Colonic mucosa (tissue), 4 donors: ENCODE measurements at regions not wholly inside any gene's neighbourhood (a gene's known extent, or its start where the extent isn't known, plus 50 kb on each side); places are given as distances from the start of the nearest gene placed in this dataset.

Source experiments
- DNase-seq: peaks from one replicate; pipeline ENCODE4 v3.0.0-alpha.2; 2020
- H3K27ac ChIP-seq: fragments of 200-600 bp; one replicate; pipeline ENCODE4 v1.8.0; 2021
- H3K27me3 ChIP-seq: fragments of 200-600 bp; one replicate; pipeline ENCODE4 v1.8.0; 2021
- H3K36me3 ChIP-seq: fragments of 200-600 bp; one replicate; pipeline ENCODE4 v1.8.0; 2021
- H3K4me1 ChIP-seq: fragments of 200-600 bp; one replicate; pipeline ENCODE4 v1.8.0; 2021; ENCODE audit warnings: mild to moderate bottlenecking
- H3K4me3 ChIP-seq: fragments of 200-600 bp; one replicate; pipeline ENCODE4 v1.8.0; 2021
- H3K9ac ChIP-seq, 2 donors: one replicate each; pipeline ENCODE4 v1.7.0; 2013; ENCODE audit warnings: control low read depth in 2 of 2, low read depth in 2 of 2, low read length in 2 of 2
- H3K9me3 ChIP-seq: fragments of 200-600 bp; one replicate; pipeline ENCODE4 v1.8.0; 2021
- CTCF ChIP-seq: fragments of 200-600 bp; IDR thresholded peaks from one replicate; pipeline ENCODE4 v1.8.0; 2022; ENCODE audit warnings: antibody characterized with exemption, mild to moderate bottlenecking
- intact Hi-C: fragments of 100-400 bp; cut with DNase I; formaldehyde crosslinking; loops from one replicate; pipeline ENCODE4 v1.14.1; 2022
- donor health status: healthy.
- donor health status: DM: no; HTN: no; CAD: no.
- donor health status: DM: no; HTN: no; CAD: no.

GRCh38 chr3:20404741-20405100 lies 218.7 kb upstream of the SGO1 start:
- Histone ChIP-seq H3K36me3 (no peaks in the 10 kb centered on the region), H3K4me3 (no peak overlapping the region), H3K4me1 (no peaks in the 10 kb centered on the region), H3K27ac (no peak overlapping the region), H3K27me3 (no peaks in the 10 kb centered on the region), H3K9me3 (no peaks in the 10 kb centered on the region), H3K9ac (no peak overlapping the region)
- intact Hi-C loops = no loop called here
- no peak for TF ChIP-seq CTCF
- DNase-seq = no peak

- no peaks in the 10 kb centered on the region for H3K36me3 ChIP-seq
- no peaks in the 10 kb centered on the region for H3K27me3 ChIP-seq
- no peaks in the 10 kb centered on the region for H3K9me3 ChIP-seq
- no peaks in the 10 kb centered on the region for H3K4me1 ChIP-seq
- no peak overlapping the region for H3K27ac ChIP-seq
- intact Hi-C loops = no loop called here
- no peak overlapping the region for H3K9ac ChIP-seq
- TF ChIP-seq CTCF = no peak
- no peak for DNase-seq
- H3K4me3 ChIP-seq = no peak overlapping the region
Observed at GRCh38 chr3:20403986-20404740, 218.2 kb upstream of the SGO1 start.

- intact Hi-C loops = no loop called here
- Histone ChIP-seq H3K27me3 (no peaks in the 10 kb centered on the region), H3K27ac (no peak overlapping the region), H3K4me3 (no peak overlapping the region), H3K9ac (no peak overlapping the region), H3K9me3 (no peaks in the 10 kb centered on the region), H3K4me1 (no peaks in the 10 kb centered on the region), H3K36me3 (no peaks in the 10 kb centered on the region)
- TF ChIP-seq CTCF = no peak
- no peak for DNase-seq
Observed at GRCh38 chr3:20401253-20401652, 215.2 kb upstream of the SGO1 start.

GRCh38 chr3:20400686-20401085 lies 214.7 kb upstream of the SGO1 start:
- H3K4me3 ChIP-seq = no peak overlapping the region
- intact Hi-C loops = no loop called here
- H3K27me3 ChIP-seq = no peaks in the 10 kb centered on the region
- no peaks in the 10 kb centered on the region for H3K4me1 ChIP-seq
- no peaks in the 10 kb centered on the region for H3K9me3 ChIP-seq
- no peak overlapping the region for H3K9ac ChIP-seq
- no peaks in the 10 kb centered on the region for H3K36me3 ChIP-seq
- DNase-seq = no peak
- TF ChIP-seq CTCF = no peak
- no peak overlapping the region for H3K27ac ChIP-seq

- TF ChIP-seq CTCF = no peak
- no peaks in the 10 kb centered on the region for H3K36me3 ChIP-seq
- H3K27ac ChIP-seq = no peak overlapping the region
Observed at GRCh38 chr3:20400281-20400680, 214.3 kb upstream of the SGO1 start.

More at GRCh38 chr3:20400281-20400680, 214.3 kb upstream of the SGO1 start:
- H3K4me1 ChIP-seq = no peaks in the 10 kb centered on the region
- no peak for DNase-seq
- no peaks in the 10 kb centered on the region for H3K27me3 ChIP-seq
- intact Hi-C loops = no loop called here
- H3K9me3 ChIP-seq = no peaks in the 10 kb centered on the region
- H3K9ac ChIP-seq = no peak overlapping the region
- no peak overlapping the region for H3K4me3 ChIP-seq
